GM18909 (cell line): ENCODE measurements at regions not wholly inside any gene's neighbourhood (a gene's known extent, or its start where the extent isn't known, plus 50 kb on each side); places are given as distances from the start of the nearest gene placed in this dataset.
"Not testable (repeated sequence)": the region's sequence is repeated elsewhere in the genome, so short reads cannot be mapped to it uniquely, and the experiment has no call there.

Experiments used
- ATAC-seq: cut with Tn5 transposase; IDR thresholded peaks from one replicate; pipeline ENCODE4 v1.9.1; 2021; ENCODE audit warnings: mild to moderate bottlenecking; ENCODE audit not compliant: unreplicated experiment, poor library complexity

GRCh38 chr2:101612019-101612418 lies 85.5 kb upstream of the MAP4K4 start:
- ATAC-seq = no peak

- no peak for ATAC-seq
These were observed 86.7 kb upstream of the MAP4K4 start for GRCh38 chr2:101610750-101611315.

- no peak for ATAC-seq
These were observed 88.1 kb upstream of the MAP4K4 start for GRCh38 chr2:101609433-101609832.

- no peak for ATAC-seq
These were observed 88.8 kb upstream of the MAP4K4 start for GRCh38 chr2:101608408-101609310.

- no peak for ATAC-seq
These were observed 100.1 kb upstream of the MAP4K4 start for GRCh38 chr2:101597347-101597944.

- no peak for ATAC-seq
These were observed 101.2 kb upstream of the MAP4K4 start for GRCh38 chr2:101596333-101596732.

- no peak for ATAC-seq
These were observed 110.3 kb upstream of the MAP4K4 start for GRCh38 chr2:101587251-101587650.

- no peak for ATAC-seq
These were observed 108.9 kb upstream of the RFX8 start for GRCh38 chr2:101583861-101584260.

GRCh38 chr2:101581675-101582299 lies 106.9 kb upstream of the RFX8 start:
- ATAC-seq = no peak

GRCh38 chr2:101580528-101580927 lies 105.6 kb upstream of the RFX8 start:
- ATAC-seq = no peak

- ATAC-seq = no peak
These were observed 103.8 kb upstream of the RFX8 start for GRCh38 chr2:101578671-101579070.

GRCh38 chr2:101578135-101578534 lies 103.2 kb upstream of the RFX8 start:
- ATAC-seq = not testable (repeated sequence)

GRCh38 chr2:101577173-101577572 lies 102.3 kb upstream of the RFX8 start:
- no peak for ATAC-seq

GRCh38 chr2:101574622-101575021 lies 99.7 kb upstream of the RFX8 start:
- ATAC-seq = no peak

- ATAC-seq = no peak
These were observed 97.0 kb upstream of the RFX8 start for GRCh38 chr2:101571951-101572350.

GRCh38 chr2:101569886-101570520 lies 95.1 kb upstream of the RFX8 start:
- ATAC-seq = no peak

GRCh38 chr2:101568969-101569368 lies 94.1 kb upstream of the RFX8 start:
- ATAC-seq = no peak

GRCh38 chr2:101566632-101567228 lies 91.8 kb upstream of the RFX8 start:
- no peak for ATAC-seq

GRCh38 chr2:101563849-101564248 lies 88.9 kb upstream of the RFX8 start:
- no peak for ATAC-seq

- no peak for ATAC-seq
These were observed 85.9 kb upstream of the RFX8 start for GRCh38 chr2:101560780-101561315.
